HG02588 (cell line): ENCODE measurements at regions not wholly inside any gene's neighbourhood (a gene's known extent, or its start where the extent isn't known, plus 50 kb on each side); places are given as distances from the start of the nearest gene placed in this dataset.

ENCODE experiments used
- ATAC-seq: cut with Tn5 transposase; IDR thresholded peaks from one replicate; pipeline ENCODE4 v1.9.1; 2021; ENCODE audit warnings: mild to moderate bottlenecking, moderate library complexity; ENCODE audit not compliant: unreplicated experiment

DNA sequence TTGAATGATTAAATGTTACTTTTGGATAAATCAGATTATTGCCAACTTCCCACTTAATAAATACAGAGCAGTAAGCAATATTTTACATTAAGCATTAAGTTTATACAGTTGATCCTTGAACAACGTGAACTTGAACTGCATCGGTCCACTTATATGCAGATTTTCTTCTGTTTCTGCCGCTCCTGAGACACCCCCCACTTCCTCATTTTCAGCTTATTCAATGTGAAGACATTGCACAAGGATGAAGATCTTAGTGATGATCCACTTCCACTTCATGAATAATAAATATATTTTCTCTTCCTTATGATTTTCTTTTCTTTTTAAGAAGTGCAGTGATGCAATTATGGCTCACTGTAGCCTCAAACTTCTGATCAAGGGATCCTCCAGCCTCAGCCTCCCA lies 167.2 kb downstream of the LINC00237 start:
- no peak for ATAC-seq

DNA sequence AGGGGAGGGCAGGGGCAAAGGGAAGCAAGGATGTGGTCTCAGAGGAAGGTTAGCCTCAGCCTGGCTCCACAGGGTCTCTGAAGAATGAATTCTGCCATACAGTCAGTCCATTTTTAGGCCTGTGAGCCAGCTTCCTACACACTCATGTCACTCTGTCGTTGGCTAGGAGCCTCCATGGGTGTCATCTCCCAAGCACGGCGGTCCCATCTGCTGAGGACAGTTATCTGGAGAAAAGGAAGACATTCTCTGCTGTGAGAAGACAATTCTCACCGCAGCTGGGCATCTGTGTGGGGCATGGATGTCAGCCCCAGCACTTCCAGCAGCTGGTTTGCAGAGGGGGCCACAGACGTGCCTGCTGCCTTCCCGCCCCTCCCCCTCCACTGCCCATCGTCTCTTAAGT lies 167.6 kb downstream of the LINC00237 start:
- no peak for ATAC-seq

GRCh38 chr20:20938131-20938530 lies 168.0 kb downstream of the LINC00237 start:
- ATAC-seq: no peak

- no peak for ATAC-seq
Observed at GRCh38 chr20:20933142-20933958, 172.8 kb downstream of the LINC00237 start.

GRCh38 chr20:20932156-20932555 lies 174.0 kb downstream of the LINC00237 start:
- no peak for ATAC-seq

GRCh38 chr20:20931632-20932031 lies 174.5 kb downstream of the LINC00237 start:
- no peak for ATAC-seq

DNA sequence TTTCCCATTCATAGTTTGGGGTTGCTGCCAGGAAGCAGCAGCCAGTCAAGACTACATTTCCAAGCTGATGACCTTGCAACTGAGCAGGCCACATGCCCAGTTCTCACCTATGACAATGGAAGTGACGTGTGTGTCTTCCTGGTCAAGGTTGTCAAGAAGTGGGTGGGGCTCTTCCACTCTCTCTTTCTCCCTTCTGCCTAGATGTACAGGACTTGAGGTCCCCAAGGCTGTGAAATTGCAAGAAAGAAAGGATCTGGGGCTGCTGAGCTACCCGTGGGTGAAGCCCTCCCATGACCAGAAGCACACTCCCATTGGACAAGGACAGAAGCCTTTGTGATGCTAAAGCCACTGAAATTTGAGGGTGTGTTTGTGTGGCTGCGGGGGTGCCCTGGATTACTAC lies 175.1 kb downstream of the LINC00237 start:
- no peak for ATAC-seq

- ATAC-seq: no peak
Observed at GRCh38 chr20:20930500-20930899, 175.7 kb downstream of the LINC00237 start.

- no peak for ATAC-seq
Observed at GRCh38 chr20:20929341-20929740, 176.8 kb downstream of the LINC00237 start.

DNA sequence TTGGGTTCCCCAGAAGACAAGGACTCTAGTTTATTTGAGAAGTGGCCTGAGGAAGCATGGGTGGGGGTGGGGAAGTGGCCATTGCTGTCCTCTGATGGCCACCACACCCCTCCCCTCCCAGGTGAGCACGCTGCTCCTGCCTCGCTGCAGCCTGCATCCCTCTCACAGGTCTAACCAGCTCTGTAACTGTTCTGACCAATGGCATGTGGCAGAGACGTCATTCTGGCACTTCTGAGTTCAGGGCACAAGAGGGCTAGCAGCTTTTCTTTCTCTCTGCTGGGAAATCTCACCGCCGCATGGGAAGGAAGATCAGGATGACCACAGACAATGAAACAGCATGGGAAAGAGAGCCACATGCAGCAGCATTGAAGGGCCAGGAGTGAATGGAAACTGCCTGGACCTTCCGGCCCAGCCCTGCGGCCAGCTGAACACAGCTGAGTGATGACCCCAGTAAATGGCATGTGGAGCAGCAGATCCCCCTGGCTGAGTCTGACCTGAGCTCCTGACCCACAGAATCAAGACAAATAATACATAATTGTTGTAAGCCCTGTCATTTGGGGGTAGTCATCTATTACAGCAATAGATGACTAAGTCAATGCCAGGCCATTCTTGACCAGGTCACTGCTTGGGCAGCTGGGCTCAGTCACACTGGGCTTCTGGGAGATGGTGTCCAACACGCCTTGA lies 179.8 kb downstream of the LINC00237 start:
- ATAC-seq: no peak

- no peak for ATAC-seq
Observed at GRCh38 chr20:20920433-20920832, 185.7 kb downstream of the LINC00237 start.

DNA sequence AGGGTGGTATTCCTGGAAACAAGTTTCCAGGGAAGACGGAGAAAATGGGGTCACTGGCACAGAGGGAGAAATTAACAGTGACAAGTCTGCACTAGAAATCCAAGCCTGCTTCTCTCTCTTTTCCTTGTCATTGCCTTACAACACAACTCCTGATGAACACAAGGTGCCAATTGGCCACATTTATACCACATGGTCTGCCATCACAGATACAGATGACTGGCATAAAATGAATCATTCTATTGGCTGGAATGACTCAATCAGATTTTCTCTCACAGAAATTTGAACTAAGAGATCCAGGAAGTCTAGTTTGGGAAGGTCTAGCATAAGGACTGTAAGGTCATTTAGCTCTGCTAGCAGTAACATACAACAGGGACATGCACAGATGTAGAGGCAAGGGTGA lies 190.3 kb downstream of the LINC00237 start:
- ATAC-seq: no peak

- no peak for ATAC-seq
Observed at GRCh38 chr20:20904501-20904831, 192.0 kb upstream of the RALGAPA2 start.

GRCh38 chr20:20903773-20904500 lies 191.5 kb upstream of the RALGAPA2 start:
- no peak for ATAC-seq

DNA sequence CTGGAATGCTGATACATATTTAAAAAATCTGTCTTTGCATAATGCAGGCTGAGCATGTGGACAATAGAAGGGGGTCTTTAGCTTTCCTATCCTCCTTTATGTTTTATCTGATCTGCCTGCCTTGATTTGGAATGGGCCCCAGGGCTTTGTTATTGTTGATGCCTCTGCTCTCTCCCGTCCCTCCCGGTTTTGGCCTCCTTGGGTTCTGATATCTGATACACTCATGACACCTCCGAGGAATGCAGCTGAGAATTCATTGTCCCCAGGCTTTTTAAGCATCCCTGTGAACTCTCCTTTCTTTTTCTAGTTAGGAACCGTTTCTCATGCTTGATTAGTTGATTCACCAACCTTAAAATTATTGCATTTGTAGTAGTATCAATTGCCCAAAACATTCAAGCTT lies 185.5 kb upstream of the RALGAPA2 start:
- no peak for ATAC-seq

- ATAC-seq: no peak
Observed at GRCh38 chr20:20897145-20897544, 184.7 kb upstream of the RALGAPA2 start.

DNA sequence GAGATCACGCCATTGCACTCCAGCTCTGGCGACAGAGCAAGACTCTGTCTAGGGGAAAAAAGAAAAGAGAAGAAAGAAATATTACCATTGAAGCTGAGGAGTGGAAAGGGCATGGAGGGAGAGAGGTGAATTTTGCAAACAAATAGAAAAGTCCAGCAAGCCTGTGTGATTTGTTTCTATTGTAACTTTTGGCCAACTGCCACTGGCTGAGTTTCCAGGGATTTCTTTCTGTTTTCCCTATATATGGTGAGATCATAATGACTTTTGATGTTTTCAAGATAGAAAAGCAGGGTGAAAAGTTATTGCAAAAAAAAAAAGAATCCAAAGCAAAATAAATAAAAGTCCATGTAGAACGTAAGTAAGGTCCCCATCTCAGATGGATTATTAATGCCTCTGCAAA lies 184.2 kb upstream of the RALGAPA2 start:
- no peak for ATAC-seq

- ATAC-seq: no peak
Observed at GRCh38 chr20:20895537-20895936, 183.1 kb upstream of the RALGAPA2 start.

DNA sequence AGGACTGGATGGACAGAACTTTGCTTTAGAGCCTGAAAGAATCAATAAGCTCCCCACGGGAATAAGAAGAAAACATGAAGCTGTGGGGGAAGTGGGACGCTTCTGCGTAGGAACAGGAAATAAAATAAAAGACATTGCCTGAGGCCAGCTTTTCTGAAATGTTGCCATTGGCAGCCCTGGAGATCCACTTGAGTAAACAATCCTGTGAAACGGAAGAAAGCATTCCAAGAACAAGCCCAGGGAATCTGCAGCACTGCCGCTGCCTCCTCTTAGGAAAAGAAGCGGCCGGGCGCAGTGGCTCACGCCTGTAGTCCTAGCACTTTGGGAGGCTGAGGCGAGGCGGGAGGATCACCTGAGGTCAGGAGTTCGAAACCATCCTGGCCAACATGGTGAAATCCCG lies 182.3 kb upstream of the RALGAPA2 start:
- ATAC-seq: no peak

DNA sequence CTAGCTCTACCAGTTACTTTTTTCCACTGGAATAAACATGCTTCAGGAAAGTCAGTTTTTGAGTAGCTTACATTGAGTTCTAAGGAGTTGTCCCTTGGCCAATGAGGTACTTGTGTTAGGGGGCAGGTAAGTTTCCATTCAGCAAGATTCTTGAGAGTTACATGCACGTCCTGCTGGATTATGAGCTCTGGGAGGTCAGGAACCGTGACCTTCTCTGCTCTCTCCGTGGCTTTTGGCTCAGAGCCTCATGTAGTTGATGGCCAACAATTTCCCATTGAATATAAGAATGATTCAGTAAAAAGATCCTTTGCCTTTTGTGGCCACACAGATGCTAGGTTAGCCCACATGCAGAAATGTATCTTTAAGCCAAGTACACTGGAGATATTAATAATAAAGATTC lies 181.8 kb upstream of the RALGAPA2 start:
- ATAC-seq: no peak

DNA sequence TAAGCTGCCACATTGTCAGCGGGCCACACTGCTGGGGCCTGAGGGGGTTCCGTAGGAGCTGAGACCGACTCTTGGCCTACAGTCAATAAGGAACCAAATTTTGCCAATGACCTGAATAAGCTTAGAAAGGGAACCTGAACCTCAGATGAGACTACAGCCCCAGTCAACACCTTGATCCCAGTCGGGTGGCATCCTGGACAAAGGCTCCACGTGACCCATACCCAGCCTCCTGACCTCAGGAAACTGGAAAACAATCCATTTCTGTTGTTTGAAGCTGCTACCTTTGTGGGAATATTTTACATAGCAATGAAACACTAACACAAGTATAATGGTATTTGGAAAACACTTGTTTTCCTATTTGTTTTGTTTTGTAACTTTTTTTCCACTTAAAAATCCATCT lies 179.9 kb upstream of the RALGAPA2 start:
- ATAC-seq: no peak

DNA sequence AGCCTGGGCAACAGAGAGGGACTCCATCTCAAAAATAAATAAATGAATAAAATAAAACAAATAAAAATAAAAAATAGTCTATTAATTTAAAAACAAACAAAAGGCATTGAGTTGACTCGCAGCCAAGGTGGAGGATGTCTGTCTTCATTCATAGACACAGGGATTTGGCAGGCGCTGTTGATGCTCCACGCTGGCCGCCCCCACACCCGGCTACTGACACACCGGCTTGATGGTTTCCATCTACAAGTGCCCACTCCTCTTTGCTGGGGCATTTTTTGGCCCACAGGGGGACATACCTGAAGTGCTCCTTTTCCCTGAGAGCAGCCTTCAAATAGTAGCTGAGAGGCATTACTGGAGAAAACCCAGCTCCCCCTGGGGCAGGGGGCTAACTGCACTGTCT lies 178.3 kb upstream of the RALGAPA2 start:
- no peak for ATAC-seq
